GM19395 (cell line): ENCODE measurements at regions not wholly inside any gene's neighbourhood (a gene's known extent, or its start where the extent isn't known, plus 50 kb on each side); places are given as distances from the start of the nearest gene placed in this dataset.
A peak's percentile ranks its signal among the peaks of the same experiment; 100 is the strongest.
"Not testable (repeated sequence)": the region's sequence is repeated elsewhere in the genome, so short reads cannot be mapped to it uniquely, and the experiment has no call there.

Experiments
- ATAC-seq: cut with Tn5 transposase; IDR thresholded peaks from one replicate; pipeline ENCODE4 v1.9.1; 2021; ENCODE audit warnings: mild to moderate bottlenecking, moderate library complexity; ENCODE audit not compliant: unreplicated experiment

DNA sequence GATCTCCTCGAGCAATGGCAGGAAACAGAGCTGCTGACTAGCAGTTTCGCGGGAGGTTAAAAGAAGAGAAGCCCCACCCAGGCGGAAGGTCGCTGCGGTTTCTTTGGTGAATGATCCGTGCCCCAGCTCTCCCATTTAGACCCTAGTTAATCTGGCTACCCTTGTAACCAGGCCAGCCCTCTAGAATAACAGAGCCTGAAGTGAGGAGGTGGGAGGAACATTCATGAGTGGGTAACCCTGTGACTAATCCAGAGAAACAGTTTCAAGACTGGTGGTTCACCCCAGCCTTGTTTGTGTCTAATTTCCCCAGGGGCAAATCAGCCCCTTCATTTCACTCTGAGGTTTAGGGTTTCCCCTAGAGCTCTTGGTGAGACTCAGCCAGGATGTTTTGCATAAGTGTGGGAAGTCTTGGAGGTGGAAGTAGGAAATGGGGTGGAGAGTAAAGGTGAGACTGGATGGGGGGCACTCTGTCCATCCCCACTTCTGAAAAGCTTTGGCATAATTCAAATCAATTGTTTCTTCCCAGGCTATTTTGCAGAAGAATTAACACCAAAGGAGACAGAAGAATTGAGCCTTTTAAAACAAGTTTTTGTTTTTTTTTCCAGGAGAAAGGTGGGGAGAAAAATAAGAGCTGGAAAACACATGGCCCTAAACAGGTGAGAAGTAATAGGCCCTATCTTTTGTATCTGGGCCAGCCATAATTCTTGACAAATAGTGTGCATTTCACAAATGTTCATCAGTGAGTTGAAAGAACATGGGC lies 303.1 kb downstream of the RPLP1 start:
- ATAC-seq, result peak; percentile 85

DNA sequence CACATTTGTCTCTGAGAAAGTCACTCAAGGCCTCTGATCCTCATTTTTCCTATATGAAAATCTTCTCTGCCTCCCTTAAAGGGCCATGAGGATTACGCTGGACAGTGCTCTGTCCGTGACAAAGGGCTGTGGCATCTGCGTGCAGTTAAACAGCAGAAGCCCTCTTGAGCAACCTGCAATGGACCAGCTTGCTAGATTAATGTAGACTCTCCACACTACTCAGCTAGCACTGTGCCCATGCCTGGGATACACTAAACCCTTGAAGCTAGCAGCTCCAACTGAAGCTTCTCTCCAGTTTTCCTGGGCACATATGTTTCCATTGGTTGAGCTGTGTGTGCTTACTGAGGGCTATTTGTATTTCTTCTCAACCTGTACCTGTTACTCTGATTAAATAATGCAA lies 303.8 kb downstream of the RPLP1 start:
- no peak for ATAC-seq

DNA sequence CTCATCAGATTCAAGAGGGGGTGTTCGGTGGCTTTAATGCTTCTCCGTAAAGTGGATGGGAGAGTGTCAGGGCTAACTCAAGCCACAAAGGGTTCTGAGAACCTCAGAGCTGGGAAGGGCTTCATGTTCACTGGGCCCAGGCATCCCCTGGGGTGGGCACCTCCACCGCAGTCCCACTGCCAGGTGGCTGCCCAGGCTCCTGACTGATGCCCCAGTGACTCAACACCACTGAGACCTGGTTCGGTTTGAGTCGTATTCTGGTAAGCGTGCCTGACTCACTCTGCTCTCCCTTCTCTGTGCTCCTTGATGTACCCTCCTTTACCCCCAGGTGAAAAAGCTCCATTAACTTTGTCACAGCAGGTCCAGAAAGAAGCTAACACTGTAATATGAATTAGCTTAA lies 304.6 kb downstream of the RPLP1 start:
- ATAC-seq, result no peak

DNA sequence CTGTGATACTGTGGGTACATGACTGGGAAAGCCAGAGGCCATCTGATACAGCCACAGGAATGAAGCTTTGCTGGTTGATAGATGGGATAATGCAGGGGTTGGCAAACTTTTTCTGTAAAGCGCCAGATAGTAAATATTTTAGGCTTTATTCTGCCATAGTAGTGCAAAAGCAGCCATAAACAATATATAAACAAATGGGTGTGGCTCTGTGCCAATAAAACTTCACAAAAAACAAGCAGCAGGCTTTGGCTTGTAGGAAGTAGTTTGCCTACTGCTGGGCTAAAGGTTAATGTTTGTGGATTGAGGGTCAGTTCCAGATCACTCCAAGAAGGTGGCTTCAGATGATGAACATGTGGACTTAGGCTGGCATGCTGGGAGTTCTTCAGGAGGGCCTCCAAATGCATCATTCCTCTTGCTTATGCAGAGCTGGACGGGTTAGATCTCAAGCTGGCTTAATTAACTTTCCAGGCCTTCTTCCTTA lies 305.7 kb downstream of the RPLP1 start:
- no peak for ATAC-seq

- ATAC-seq, result peak; percentile 42
Measured at GRCh38 chr15:69758810-69759790, 306.5 kb downstream of the RPLP1 start.

DNA sequence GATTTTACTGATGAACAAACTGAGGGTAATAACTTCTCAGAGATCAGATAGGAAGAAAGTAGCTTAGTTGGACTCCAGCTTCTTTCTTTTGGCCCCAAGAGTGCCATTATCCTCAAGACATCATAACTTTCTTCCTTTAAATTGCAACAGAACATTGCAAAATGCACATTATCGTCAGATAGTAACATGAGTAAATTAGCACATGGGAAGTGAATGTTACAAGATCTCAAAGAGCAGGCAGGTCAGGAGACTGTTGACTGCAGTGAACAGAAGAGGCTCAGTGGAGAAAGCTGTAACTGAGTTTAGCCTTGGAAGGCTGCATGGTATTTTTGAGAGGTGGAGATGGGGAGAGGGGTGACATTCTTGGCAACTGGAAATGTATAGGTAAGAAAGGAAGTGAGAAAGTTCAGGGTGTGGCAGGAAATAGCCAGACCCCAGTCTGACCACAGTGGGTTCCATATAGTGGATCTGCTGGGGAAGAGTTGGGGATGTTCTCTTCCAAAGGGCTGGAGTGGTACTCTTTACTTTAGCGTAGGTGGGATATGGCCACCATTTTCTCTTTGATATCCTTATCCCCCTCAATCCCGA lies 307.7 kb downstream of the RPLP1 start:
- no peak for ATAC-seq

GRCh38 chr15:69760890-69761568 lies 308.4 kb downstream of the RPLP1 start:
- no peak for ATAC-seq

DNA sequence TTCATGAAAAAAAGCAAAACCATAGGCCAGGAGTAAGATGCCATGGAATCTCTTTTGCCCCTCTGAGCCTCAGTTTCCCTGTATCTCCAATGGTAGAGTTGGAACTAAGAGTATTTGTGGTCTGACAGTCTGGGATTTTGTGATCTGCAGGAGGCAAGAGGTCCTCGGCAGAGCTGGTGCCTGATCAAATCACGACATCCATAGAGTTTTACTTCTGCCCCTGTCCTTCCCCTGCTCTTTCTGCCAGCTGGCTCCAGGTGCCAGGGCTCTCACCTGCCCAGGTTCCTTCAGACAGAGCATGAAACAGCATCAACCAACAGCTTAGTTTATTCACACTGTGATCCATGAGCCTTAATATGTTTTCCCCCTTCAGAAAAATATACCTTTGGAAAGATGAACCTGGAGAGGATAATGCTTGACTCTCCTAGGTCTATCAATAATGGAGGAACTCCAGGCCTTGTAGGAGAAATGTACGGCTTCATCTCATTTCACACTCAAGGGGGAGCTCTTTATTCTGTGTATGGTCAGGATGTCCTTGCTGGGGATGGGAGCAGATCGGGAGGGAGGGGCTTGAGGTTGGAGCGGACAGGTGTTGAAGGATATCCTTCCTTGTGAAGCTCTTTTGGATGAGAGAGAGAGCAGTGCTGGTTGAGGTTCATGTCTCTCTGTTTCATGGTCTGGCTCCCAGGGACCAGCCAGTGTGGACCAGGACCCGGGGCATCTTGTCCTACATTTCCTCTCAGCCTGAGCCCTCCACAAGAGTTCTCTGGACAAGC lies 309.9 kb downstream of the RPLP1 start:
- no peak for ATAC-seq

GRCh38 chr15:69763831-69764230 lies 311.2 kb downstream of the RPLP1 start:
- ATAC-seq, result no peak

DNA sequence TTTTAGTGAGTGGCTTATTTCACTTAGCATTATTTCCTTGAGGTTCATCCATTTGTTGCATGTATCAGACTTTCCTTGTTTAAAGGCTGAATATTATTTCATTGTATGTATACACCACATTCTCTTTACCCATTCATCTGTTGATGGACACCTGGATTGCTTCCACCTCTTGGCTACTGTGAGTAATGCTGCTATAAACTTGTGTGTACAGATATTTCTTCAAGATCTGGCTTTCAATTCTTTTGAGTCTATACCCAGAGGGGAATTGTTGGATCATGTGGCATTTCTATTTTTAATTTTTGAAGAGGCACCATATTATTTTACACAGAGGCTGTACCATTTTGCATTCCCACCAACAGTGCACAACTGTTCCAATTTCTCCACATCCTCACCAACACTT lies 313.5 kb downstream of the RPLP1 start:
- ATAC-seq, result no peak

DNA sequence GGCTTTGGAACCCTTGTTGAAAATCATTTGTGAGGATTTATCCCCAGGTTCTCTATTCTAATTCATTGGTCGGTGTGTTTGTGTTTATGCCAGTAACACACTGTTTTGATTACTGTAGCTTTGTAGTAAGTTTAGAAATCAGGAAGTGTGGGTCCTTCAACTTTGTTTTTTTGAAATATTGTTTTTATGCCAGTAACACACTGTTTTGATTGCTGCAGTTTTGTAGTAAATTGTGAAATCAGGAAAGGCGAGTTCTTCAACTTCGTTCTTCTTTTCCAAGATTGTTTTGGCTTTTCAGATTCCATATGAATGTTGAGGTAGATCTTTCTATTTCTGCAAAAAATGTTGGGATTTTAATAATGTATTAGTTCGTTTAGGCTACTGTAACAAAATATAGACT lies 314.6 kb downstream of the RPLP1 start:
- ATAC-seq, result no peak

GRCh38 chr15:69769336-69769735 lies 316.7 kb downstream of the RPLP1 start:
- ATAC-seq, result not testable (repeated sequence)

GRCh38 chr15:69774258-69774657 lies 321.6 kb downstream of the RPLP1 start:
- not testable (repeated sequence) for ATAC-seq

DNA sequence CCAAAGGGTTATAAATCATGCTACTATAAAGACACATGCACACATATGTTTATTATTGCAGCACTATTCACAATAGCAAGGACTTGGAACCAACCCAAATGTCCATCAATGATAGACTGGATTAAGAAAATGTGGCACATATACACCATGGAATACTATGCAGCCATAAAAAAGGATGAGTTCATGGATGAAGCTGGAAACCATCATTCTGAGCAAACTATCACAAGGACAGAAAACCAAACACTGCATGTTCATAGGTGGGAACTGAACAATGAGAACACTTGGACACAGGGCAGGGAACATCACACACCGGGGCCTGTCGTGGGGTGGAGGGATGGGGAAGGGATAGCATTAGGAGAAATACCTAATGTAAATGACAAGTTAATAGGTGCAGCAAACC lies 322.1 kb downstream of the RPLP1 start:
- not testable (repeated sequence) for ATAC-seq

GRCh38 chr15:69777356-69777755 lies 320.4 kb downstream of the TLE3 start:
- no peak for ATAC-seq

GRCh38 chr15:69780374-69780773 lies 317.3 kb downstream of the TLE3 start:
- ATAC-seq, result no peak

DNA sequence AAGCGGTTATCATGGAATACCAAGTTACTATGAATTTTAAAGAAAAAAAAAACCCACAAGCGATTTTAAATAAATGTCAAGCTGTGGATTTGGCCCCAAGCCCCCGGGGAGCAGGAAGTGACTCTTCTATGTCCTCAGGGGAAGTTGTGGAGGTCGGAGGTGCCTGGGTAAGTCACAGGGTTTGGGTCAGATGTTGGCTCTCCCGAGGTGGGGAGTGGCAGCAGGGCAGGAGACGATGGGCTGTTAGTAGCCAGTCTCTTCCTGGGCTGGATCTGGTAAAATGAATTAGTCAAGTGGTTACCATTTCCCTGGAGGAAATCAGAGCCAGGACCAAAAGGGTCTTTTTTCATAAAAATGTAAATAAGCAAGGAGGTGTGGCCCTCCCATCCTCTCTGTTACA lies 316.7 kb downstream of the TLE3 start:
- ATAC-seq, result no peak

DNA sequence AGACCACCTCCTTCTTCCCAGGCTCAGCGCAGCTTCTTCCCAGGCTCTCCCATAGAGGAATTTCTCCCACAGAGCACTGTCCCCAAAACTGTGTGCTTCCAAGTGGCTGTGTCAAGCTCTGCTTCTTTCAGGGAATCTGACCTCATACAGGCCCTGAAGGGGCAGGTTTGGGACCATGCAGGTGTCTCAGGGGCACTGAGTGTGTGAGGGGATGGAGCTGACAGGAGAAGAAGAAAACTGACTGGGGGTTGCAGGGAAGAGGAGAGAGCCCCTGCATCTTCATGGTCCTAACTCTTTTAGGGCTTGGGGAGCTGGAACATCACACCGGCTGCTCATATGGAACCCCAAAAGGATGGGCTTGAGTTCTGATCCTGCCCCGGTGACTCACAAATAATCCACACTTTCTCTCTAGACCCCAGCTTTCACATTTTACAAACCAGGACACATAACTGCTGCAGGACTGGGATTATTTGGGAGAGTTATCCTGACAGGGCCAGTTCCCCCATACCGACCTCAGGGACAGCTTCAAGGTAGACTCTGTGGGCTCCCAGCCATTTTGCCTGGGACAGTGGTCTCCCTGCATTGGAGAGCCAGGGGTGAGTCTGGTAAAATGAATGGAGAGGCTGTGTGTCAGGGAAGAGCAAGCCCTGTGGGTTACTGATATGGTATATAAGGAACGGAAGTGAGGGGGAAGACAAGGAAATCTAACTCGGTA lies 316.1 kb downstream of the TLE3 start:
- no peak for ATAC-seq

DNA sequence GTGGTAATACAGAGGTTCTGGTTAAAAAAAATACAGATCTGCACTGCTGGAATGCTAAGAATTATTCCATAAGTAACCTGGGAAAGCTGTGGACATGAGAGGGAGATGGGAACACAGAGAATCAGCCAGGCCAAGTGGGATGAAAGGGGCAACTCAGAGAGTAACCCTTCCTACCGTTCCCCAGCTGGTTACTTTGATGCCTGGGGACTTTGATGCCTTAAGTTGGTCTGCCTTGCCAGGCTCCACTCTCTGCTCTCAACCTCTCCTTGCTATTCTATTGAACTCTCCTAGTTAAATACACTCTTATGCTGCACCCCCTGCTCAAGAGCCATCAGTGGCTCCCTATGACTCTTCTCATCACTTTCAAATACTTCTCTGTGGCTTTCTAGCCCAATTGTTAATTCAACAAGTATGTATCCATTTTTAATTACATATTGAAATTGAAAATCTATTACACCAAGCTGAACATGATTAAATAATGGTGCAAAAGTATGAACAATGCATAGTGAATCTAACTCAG lies 315.5 kb downstream of the TLE3 start:
- ATAC-seq, result no peak
